ENCODE measurements at regions not wholly inside any gene's neighbourhood (a gene's known extent, or its start where the extent isn't known, plus 50 kb on each side); places are given as distances from the start of the nearest gene placed in this dataset.

GRCh38 chr2:111634995-111635538 lies 248.9 kb downstream of the ANAPC1 start:
- intact Hi-C loops (cut with DNase I; ENCODE audit: low total_unique reads) = no loop called here
- no peak overlapping the region for H3K27ac ChIP-seq
- no peaks in the 10 kb centered on the region for H3K4me1 ChIP-seq
- H3K27me3 ChIP-seq = no peaks in the 10 kb centered on the region
- TF ChIP-seq POLR2A (IDR thresholded peaks at IDR 0.05) = no peak
- TF ChIP-seq, protein P1, sequence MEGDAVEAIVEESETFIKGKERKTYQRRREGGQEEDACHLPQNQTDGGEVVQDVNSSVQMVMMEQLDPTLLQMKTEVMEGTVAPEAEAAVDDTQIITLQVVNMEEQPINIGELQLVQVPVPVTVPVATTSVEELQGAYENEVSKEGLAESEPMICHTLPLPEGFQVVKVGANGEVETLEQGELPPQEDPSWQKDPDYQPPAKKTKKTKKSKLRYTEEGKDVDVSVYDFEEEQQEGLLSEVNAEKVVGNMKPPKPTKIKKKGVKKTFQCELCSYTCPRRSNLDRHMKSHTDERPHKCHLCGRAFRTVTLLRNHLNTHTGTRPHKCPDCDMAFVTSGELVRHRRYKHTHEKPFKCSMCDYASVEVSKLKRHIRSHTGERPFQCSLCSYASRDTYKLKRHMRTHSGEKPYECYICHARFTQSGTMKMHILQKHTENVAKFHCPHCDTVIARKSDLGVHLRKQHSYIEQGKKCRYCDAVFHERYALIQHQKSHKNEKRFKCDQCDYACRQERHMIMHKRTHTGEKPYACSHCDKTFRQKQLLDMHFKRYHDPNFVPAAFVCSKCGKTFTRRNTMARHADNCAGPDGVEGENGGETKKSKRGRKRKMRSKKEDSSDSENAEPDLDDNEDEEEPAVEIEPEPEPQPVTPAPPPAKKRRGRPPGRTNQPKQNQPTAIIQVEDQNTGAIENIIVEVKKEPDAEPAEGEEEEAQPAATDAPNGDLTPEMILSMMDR (IDR thresholded peaks at IDR 0.05) = no peak
- no peak for TF ChIP-seq EP300 (IDR thresholded peaks at IDR 0.05)
- no peak for TF ChIP-seq POLR2AphosphoS5 (IDR thresholded peaks at IDR 0.05)
- no peaks in the 10 kb centered on the region for H3K36me3 ChIP-seq
- peak in 1 of 2 donors; percentile 43 for DNase-seq
- H3K9me3 ChIP-seq = peaks cover 0 to 24% (median 3%) of the 10 kb centered on the region in 4 donors
- H3K4me3 ChIP-seq = no peak overlapping the region
- WGBS, 5 donors = 59 to 67% (median 67%) methylated on average over 4 of the region's 4 CpGs

DNA sequence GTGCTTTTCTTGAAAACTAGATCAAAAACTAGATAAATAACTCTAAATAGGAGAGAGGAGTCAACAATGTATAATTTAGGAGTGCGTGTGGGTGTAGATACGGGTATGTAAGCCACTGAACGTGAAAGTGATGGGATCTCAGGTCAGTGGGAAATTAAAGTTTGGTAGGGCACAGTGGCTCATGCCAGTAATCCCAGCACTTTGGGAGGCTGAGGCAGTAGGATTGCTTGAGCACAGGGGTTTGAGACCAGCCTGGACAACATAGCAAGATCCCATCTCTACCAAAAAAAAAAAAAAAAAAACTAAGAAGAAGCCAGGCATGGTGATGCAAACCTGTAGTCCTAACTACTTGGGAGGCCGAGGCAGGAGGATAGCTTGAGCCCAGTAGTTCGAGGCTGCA lies 247.1 kb downstream of the ANAPC1 start:
- 89 to 95% (median 94%) methylated on average over 5 of the region's 5 CpGs for WGBS, 5 donors
- Histone ChIP-seq H3K27ac (no peak overlapping the region), H3K9me3 (peaks cover 0 to 16% (median 0%) of the 10 kb centered on the region in 4 donors), H3K36me3 (no peaks in the 10 kb centered on the region), H3K27me3 (no peaks in the 10 kb centered on the region), H3K4me3 (no peak overlapping the region), H3K4me1 (no peaks in the 10 kb centered on the region)
- no peak for DNase-seq
- intact Hi-C loops (cut with DNase I; ENCODE audit: low total_unique reads) = no loop called here
- TF ChIP-seq, protein P1 (IDR thresholded peaks at IDR 0.05) = no peak
- TF ChIP-seq POLR2AphosphoS5 (IDR thresholded peaks at IDR 0.05) (no peak), EP300 (IDR thresholded peaks at IDR 0.05) (no peak), POLR2A (IDR thresholded peaks at IDR 0.05) (no peak)

DNA sequence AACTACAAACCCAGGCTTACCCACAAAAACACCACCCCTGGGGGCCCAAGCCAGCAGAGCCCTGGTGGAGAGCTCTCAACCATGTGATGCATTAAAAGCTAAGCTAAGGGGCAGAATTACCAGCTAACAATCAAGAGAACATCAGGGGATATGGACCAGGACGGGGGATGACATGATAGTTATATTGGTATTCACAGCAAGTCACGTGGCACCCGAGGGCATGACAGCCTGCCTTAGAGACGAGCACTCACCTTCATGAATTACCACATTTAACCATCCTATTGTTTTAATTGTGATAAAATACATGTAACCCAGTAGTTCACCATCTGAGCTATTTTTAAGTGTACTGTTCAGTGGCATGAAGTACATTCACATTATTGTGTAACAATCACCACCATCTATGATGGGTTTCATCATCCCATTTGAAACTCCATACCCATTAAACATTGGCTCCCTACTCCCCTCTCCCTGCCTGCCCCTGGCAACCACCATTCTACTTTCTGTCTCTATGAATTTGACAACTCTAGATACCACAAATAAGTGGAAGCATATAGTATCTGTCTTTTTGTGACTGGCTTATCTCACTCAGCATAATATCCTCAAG lies 245.6 kb downstream of the ANAPC1 start:
- Histone ChIP-seq H3K36me3 (no peaks in the 10 kb centered on the region), H3K4me1 (no peaks in the 10 kb centered on the region), H3K9me3 (peaks cover 0 to 16% (median 0%) of the 10 kb centered on the region in 4 donors), H3K27me3 (no peaks in the 10 kb centered on the region), H3K27ac (no peak overlapping the region), H3K4me3 (no peak overlapping the region)
- intact Hi-C loops (cut with DNase I; ENCODE audit: low total_unique reads) = no loop called here
- DNase-seq = no peak
- TF ChIP-seq POLR2A (IDR thresholded peaks at IDR 0.05) = no peak
- TF ChIP-seq, protein P1 (IDR thresholded peaks at IDR 0.05) = no peak
- 73 to 100% (median 95%) methylated on average over 4 of the region's 4 CpGs for WGBS, 5 donors

GRCh38 chr2:111640480-111640879 lies 243.5 kb downstream of the ANAPC1 start:
- no peaks in the 10 kb centered on the region for H3K4me1 ChIP-seq
- WGBS, 5 donors = 71 to 96% (median 86%) methylated on average over 2 of the region's 2 CpGs
- peaks cover 0 to 16% (median 0%) of the 10 kb centered on the region in 4 donors for H3K9me3 ChIP-seq
- no peaks in the 10 kb centered on the region for H3K36me3 ChIP-seq
- H3K27ac ChIP-seq = no peak overlapping the region
- no peak for DNase-seq
- TF ChIP-seq POLR2A (IDR thresholded peaks at IDR 0.05) (no peak), POLR2AphosphoS5 (IDR thresholded peaks at IDR 0.05) (no peak), EP300 (IDR thresholded peaks at IDR 0.05) (no peak)
- TF ChIP-seq, protein P1 (IDR thresholded peaks at IDR 0.05) = no peak
- intact Hi-C loops (cut with DNase I; ENCODE audit: low total_unique reads) = no loop called here
- H3K4me3 ChIP-seq = no peak overlapping the region
- H3K27me3 ChIP-seq = no peaks in the 10 kb centered on the region

All from stomach (tissue), 8 donors.